ENCODE measurements at regions not wholly inside any gene's neighbourhood (a gene's known extent, or its start where the extent isn't known, plus 50 kb on each side); places are given as distances from the start of the nearest gene placed in this dataset.

DNA sequence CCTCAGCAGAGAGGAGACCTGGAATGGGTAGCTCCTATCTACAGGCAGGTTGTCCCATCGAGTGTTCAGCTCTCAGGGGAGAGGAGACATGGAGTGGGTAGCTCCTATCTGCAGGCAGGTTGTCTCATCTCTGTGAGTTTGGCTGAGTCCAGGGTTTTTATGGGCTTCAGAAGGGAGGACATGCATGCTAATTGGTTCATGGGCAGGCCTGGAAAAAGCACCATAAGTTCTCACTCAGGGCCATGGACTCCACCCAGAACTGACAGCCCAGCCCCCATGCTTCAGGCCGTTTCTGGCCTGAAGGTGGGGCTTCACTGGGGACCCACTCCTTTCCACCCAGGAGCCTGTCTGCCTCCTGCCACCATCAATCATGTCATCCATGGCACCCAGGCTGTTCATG lies 84.0 kb downstream of the CYB561 start:
- POLR2A ChIA-PET, result no interaction called here
- Mint-ChIP-seq H3K27ac (no peak overlapping the region), H3K4me3 (no peak overlapping the region), H3K27me3 (peaks cover 0 to 11% (median 0%) of the 10 kb centered on the region in 5 donors), H3K4me1 (no peaks in the 10 kb centered on the region), H3K9me3 (peaks cover 0 to 3% (median 0%) of the 10 kb centered on the region in 11 donors), H3K36me3 (peaks cover 0 to 42% (median 4%) of the 10 kb centered on the region in 5 donors)
- DNase-seq (no peak), ATAC-seq (no peak)
- intact Hi-C loops (cut with micrococcal nuclease), result no loop called here
- Histone ChIP-seq H3K27me3 (ENCODE audit: control insufficient read depth in 2 of 2, insufficient read depth in 2 of 2, low read length in 2 of 2) (no peaks in the 10 kb centered on the region), H3K36me3 (ENCODE audit: control insufficient read depth in 2 of 3, insufficient read depth in 3 of 3, low read length in 3 of 3) (no peaks in the 10 kb centered on the region), H3K4me1 (ENCODE audit: control insufficient read depth in 2 of 2, insufficient read depth in 2 of 2, low read length in 2 of 2) (no peaks in the 10 kb centered on the region), H3K9me3 (ENCODE audit: control insufficient read depth in 2 of 3, low read length in 3 of 3) (no peaks in the 10 kb centered on the region), H3K4me3 (ENCODE audit: low read length) (no peak overlapping the region), H3K27ac (ENCODE audit: low read depth, low read length) (no peak overlapping the region)
- CTCF ChIA-PET, result no interaction called here

DNA sequence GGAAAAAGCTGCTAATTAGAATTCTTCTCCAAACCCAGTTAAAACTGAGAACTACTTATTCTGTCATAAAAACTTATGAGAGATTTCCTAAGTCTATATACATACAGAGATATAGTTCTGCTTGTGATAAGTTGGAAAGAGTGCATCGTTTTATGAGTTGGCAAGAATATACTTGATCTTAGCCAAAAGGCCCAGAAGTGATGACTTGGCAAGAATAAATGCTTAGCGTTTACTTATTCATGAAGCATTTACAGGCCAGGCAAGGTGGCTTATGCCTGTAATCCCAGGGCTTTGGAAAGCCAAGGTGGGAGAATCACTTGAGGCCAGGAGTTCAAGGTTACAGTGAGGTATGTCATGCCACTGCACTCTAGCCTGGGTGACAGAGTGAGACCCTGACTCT lies 81.7 kb downstream of the CYB561 start:
- H3K4me3 Mint-ChIP-seq, result no peak overlapping the region
- POLR2A ChIA-PET, result interaction anchor here (0.7 kb wide), 1 partner anchor 1149 kb away, joined by 3 read pairs; no protein-coding TSS in a partner anchor
- H3K27ac Mint-ChIP-seq, result no peak overlapping the region
- peaks cover 0 to 37% (median 4%) of the 10 kb centered on the region in 5 donors for H3K36me3 Mint-ChIP-seq
- no peaks in the 10 kb centered on the region for H3K36me3 ChIP-seq (ENCODE audit: control insufficient read depth in 2 of 3, insufficient read depth in 3 of 3, low read length in 3 of 3)
- H3K4me1 ChIP-seq (ENCODE audit: control insufficient read depth in 2 of 2, insufficient read depth in 2 of 2, low read length in 2 of 2), result no peaks in the 10 kb centered on the region
- no peaks in the 10 kb centered on the region for H3K4me1 Mint-ChIP-seq
- no peaks in the 10 kb centered on the region for H3K9me3 ChIP-seq (ENCODE audit: control insufficient read depth in 2 of 3, low read length in 3 of 3)
- intact Hi-C loops (cut with micrococcal nuclease), result no loop called here
- H3K27ac ChIP-seq (ENCODE audit: low read depth, low read length), result no peak overlapping the region
- DNase-seq (no peak), ATAC-seq (no peak)
- H3K9me3 Mint-ChIP-seq, result peaks cover 0 to 3% (median 0%) of the 10 kb centered on the region in 11 donors
- peaks cover 0 to 11% (median 0%) of the 10 kb centered on the region in 5 donors for H3K27me3 Mint-ChIP-seq
- no peaks in the 10 kb centered on the region for H3K27me3 ChIP-seq (ENCODE audit: control insufficient read depth in 2 of 2, insufficient read depth in 2 of 2, low read length in 2 of 2)
- no peak overlapping the region for H3K4me3 ChIP-seq (ENCODE audit: low read length)
- CTCF ChIA-PET, result no interaction called here

DNA sequence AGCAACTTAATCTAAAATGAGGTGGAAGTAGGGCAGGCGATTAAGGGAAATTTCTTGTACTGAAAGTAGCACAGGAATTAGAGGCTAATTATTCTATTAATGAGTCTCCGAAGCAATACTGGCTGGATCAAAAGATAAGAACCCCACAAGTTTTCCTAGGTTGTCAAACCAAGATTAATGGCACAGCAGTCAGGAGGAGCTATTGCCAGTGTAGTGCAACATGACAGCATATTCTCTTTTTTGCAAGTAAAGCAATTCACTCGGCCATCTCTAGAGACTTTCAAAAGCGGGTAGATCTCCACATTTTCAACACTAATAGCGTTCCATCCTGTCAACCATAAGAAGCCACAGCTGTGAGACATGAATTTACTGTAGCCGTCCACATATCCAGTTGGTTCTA lies 81.2 kb downstream of the CYB561 start:
- Mint-ChIP-seq H3K4me3 (no peak overlapping the region), H3K9me3 (peaks cover 0 to 3% (median 0%) of the 10 kb centered on the region in 11 donors), H3K4me1 (no peaks in the 10 kb centered on the region), H3K27me3 (peaks cover 0 to 11% (median 0%) of the 10 kb centered on the region in 5 donors), H3K27ac (no peak overlapping the region), H3K36me3 (peaks cover 0 to 32% (median 3%) of the 10 kb centered on the region in 5 donors)
- H3K27ac ChIP-seq (ENCODE audit: low read depth, low read length), result no peak overlapping the region
- H3K4me3 ChIP-seq (ENCODE audit: low read length), result no peak overlapping the region
- ATAC-seq, result no peak
- H3K36me3 ChIP-seq (ENCODE audit: control insufficient read depth in 2 of 3, insufficient read depth in 3 of 3, low read length in 3 of 3), result no peaks in the 10 kb centered on the region
- no peaks in the 10 kb centered on the region for H3K9me3 ChIP-seq (ENCODE audit: control insufficient read depth in 2 of 3, low read length in 3 of 3)
- intact Hi-C loops (cut with micrococcal nuclease), result no loop called here
- ChIA-PET POLR2A (no interaction called here), CTCF (no interaction called here)
- H3K27me3 ChIP-seq (ENCODE audit: control insufficient read depth in 2 of 2, insufficient read depth in 2 of 2, low read length in 2 of 2), result no peaks in the 10 kb centered on the region
- no peak for DNase-seq
- no peaks in the 10 kb centered on the region for H3K4me1 ChIP-seq (ENCODE audit: control insufficient read depth in 2 of 2, insufficient read depth in 2 of 2, low read length in 2 of 2)

DNA sequence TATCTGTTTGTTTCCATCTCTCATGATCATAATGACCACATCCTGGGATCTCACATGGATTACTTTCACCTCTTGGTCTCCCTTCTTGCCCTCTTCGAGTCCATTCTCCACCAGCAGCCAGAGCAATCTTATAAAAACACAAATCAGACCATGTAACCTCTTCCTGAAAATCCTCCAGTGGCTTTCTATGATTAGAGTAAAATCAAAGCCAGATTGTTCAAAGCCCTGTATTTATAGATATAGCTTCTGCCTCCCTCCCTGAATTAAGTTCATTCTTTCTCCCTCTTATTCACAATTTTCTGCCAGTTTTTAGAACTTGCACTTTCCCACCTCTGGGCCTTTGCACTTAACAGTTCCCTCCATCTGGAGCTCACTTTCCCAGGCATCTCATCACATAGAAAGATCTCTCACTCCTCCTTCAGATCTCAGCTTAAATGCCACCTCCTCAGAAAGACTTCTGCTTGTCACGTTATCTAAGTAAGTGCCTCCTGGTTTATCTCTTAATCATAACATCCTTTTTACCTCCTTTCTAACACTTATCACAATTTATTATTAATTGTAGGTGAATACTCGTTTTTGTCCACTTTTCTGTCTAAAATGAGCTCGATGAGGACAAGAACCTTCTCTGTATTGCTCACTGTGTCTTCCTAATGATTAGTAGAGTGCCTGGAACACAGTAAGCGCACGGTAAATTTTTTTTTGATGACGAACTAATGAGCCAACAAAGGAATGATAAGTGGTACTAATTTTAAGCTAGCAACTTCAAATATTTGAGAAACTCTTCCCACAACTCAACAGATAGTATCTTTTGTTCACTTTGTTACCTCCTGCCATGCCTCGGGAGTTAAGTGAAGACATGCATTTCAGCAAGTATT lies 80.5 kb downstream of the CYB561 start:
- Mint-ChIP-seq H3K27ac (no peak overlapping the region), H3K27me3 (peaks cover 0 to 11% (median 0%) of the 10 kb centered on the region in 5 donors), H3K9me3 (peaks cover 0 to 3% (median 0%) of the 10 kb centered on the region in 11 donors), H3K4me1 (no peaks in the 10 kb centered on the region), H3K4me3 (no peak overlapping the region), H3K36me3 (peaks cover 0 to 33% (median 0%) of the 10 kb centered on the region in 5 donors)
- no peaks in the 10 kb centered on the region for H3K36me3 ChIP-seq (ENCODE audit: control insufficient read depth in 2 of 3, insufficient read depth in 3 of 3, low read length in 3 of 3)
- ATAC-seq (no peak), DNase-seq (no peak)
- no peak overlapping the region for H3K27ac ChIP-seq (ENCODE audit: low read depth, low read length)
- intact Hi-C loops (cut with micrococcal nuclease), result no loop called here
- no peaks in the 10 kb centered on the region for H3K27me3 ChIP-seq (ENCODE audit: control insufficient read depth in 2 of 2, insufficient read depth in 2 of 2, low read length in 2 of 2)
- no peaks in the 10 kb centered on the region for H3K4me1 ChIP-seq (ENCODE audit: control insufficient read depth in 2 of 2, insufficient read depth in 2 of 2, low read length in 2 of 2)
- no peaks in the 10 kb centered on the region for H3K9me3 ChIP-seq (ENCODE audit: control insufficient read depth in 2 of 3, low read length in 3 of 3)
- POLR2A ChIA-PET, result no interaction called here
- H3K4me3 ChIP-seq (ENCODE audit: low read length), result no peak overlapping the region
- CTCF ChIA-PET, result no interaction called here

DNA sequence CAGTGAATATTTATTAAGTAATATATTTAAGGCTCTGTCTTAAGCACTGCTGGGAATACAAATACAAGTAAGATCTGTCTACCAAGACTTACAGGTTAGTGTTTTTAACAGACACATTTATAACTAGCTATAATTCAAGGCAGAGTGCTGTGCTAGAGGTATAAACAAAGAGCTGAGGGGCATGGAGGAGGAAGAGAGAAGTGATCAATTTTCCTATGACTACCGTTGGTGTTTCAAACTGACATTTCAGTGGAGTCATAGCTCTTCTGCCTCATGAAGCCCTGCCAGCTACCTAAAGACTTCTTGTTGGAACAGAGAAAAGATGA lies 79.9 kb downstream of the CYB561 start:
- Mint-ChIP-seq H3K4me3 (no peak overlapping the region), H3K27ac (no peak overlapping the region), H3K4me1 (no peaks in the 10 kb centered on the region), H3K27me3 (peaks cover 0 to 11% (median 0%) of the 10 kb centered on the region in 5 donors), H3K36me3 (peaks cover 0 to 28% (median 0%) of the 10 kb centered on the region in 5 donors), H3K9me3 (peaks cover 0 to 1% (median 0%) of the 10 kb centered on the region in 11 donors)
- no peaks in the 10 kb centered on the region for H3K4me1 ChIP-seq (ENCODE audit: control insufficient read depth in 2 of 2, insufficient read depth in 2 of 2, low read length in 2 of 2)
- ATAC-seq, result no peak
- H3K27me3 ChIP-seq (ENCODE audit: control insufficient read depth in 2 of 2, insufficient read depth in 2 of 2, low read length in 2 of 2), result no peaks in the 10 kb centered on the region
- no peak overlapping the region for H3K4me3 ChIP-seq (ENCODE audit: low read length)
- no peak overlapping the region for H3K27ac ChIP-seq (ENCODE audit: low read depth, low read length)
- no peaks in the 10 kb centered on the region for H3K36me3 ChIP-seq (ENCODE audit: control insufficient read depth in 2 of 3, insufficient read depth in 3 of 3, low read length in 3 of 3)
- H3K9me3 ChIP-seq (ENCODE audit: control insufficient read depth in 2 of 3, low read length in 3 of 3), result no peaks in the 10 kb centered on the region
- no peak for DNase-seq
- POLR2A ChIA-PET, result no interaction called here
- intact Hi-C loops (cut with micrococcal nuclease), result no loop called here
- CTCF ChIA-PET, result no interaction called here

DNA sequence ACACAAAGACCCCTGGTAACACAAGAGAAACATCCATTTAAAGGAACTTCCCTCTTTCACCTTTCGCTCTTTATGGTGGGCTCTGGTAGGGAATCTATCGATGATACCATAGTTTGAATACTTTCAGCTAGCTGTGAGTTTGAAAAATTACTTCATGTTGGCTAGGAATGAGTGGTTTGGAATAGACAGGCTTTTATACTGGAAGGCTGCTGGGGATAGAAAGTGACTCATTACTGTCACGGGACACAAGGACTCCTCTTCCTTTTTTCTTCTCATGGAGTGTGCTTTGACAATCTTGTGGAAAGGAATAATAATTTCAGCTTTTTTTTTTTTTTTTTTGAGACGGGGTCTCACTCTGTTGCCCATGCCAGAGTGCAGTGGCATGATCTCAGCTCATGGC lies 76.9 kb downstream of the CYB561 start:
- intact Hi-C loops (cut with micrococcal nuclease), result no loop called here
- H3K27ac ChIP-seq (ENCODE audit: low read depth, low read length), result no peak overlapping the region
- H3K36me3 ChIP-seq (ENCODE audit: control insufficient read depth in 2 of 3, insufficient read depth in 3 of 3, low read length in 3 of 3), result no peaks in the 10 kb centered on the region
- ChIA-PET POLR2A (no interaction called here), CTCF (no interaction called here)
- ATAC-seq, result no peak
- no peak overlapping the region for H3K27ac Mint-ChIP-seq
- DNase-seq, result no peak
- H3K4me1 Mint-ChIP-seq, result no peaks in the 10 kb centered on the region
- no peaks in the 10 kb centered on the region for H3K9me3 Mint-ChIP-seq
- H3K27me3 ChIP-seq (ENCODE audit: control insufficient read depth in 2 of 2, insufficient read depth in 2 of 2, low read length in 2 of 2), result no peaks in the 10 kb centered on the region
- no peak overlapping the region for H3K4me3 Mint-ChIP-seq
- peaks cover 0 to 11% (median 0%) of the 10 kb centered on the region in 5 donors for H3K27me3 Mint-ChIP-seq
- no peaks in the 10 kb centered on the region for H3K9me3 ChIP-seq (ENCODE audit: control insufficient read depth in 2 of 3, low read length in 3 of 3)
- H3K36me3 Mint-ChIP-seq, result peaks cover 0 to 9% (median 0%) of the 10 kb centered on the region in 5 donors
- no peak overlapping the region for H3K4me3 ChIP-seq (ENCODE audit: low read length)
- no peaks in the 10 kb centered on the region for H3K4me1 ChIP-seq (ENCODE audit: control insufficient read depth in 2 of 2, insufficient read depth in 2 of 2, low read length in 2 of 2)

DNA sequence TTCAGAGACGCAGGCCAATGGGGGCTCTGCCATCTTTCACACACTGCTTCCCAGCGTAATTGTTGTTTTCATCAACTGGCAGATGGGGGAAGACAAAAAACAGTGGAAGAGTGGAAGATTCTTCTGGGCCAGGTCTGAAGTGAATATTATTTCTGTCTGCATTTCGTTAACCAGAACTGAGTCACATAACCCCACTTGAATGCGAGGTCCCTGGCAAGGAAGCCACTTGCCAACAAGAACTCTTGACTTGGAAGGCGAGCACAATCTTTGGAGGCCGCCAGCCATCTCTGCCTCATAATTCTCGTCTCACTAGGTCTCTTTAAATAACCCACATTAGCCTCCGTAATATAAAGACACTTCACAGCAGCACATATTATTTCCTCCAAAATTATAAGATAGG lies 75.4 kb downstream of the CYB561 start:
- peaks cover 0 to 18% (median 3%) of the 10 kb centered on the region in 5 donors for H3K36me3 Mint-ChIP-seq
- no peaks in the 10 kb centered on the region for H3K9me3 ChIP-seq (ENCODE audit: control insufficient read depth in 2 of 3, low read length in 3 of 3)
- no peaks in the 10 kb centered on the region for H3K36me3 ChIP-seq (ENCODE audit: control insufficient read depth in 2 of 3, insufficient read depth in 3 of 3, low read length in 3 of 3)
- intact Hi-C loops (cut with micrococcal nuclease), result no loop called here
- DNase-seq (no peak), ATAC-seq (no peak)
- no peaks in the 10 kb centered on the region for H3K4me1 Mint-ChIP-seq
- peaks cover 0 to 12% (median 0%) of the 10 kb centered on the region in 5 donors for H3K27me3 Mint-ChIP-seq
- H3K27ac Mint-ChIP-seq, result no peak overlapping the region
- H3K27ac ChIP-seq (ENCODE audit: low read depth, low read length), result no peak overlapping the region
- no peak overlapping the region for H3K4me3 ChIP-seq (ENCODE audit: low read length)
- no peaks in the 10 kb centered on the region for H3K27me3 ChIP-seq (ENCODE audit: control insufficient read depth in 2 of 2, insufficient read depth in 2 of 2, low read length in 2 of 2)
- no peaks in the 10 kb centered on the region for H3K4me1 ChIP-seq (ENCODE audit: control insufficient read depth in 2 of 2, insufficient read depth in 2 of 2, low read length in 2 of 2)
- H3K9me3 Mint-ChIP-seq, result peaks cover 0 to 2% (median 0%) of the 10 kb centered on the region in 11 donors
- POLR2A ChIA-PET, result no interaction called here
- CTCF ChIA-PET, result no interaction called here
- no peak overlapping the region for H3K4me3 Mint-ChIP-seq
